ENCODE measurements at regions not wholly inside any gene's neighbourhood (a gene's known extent, or its start where the extent isn't known, plus 50 kb on each side); places are given as distances from the start of the nearest gene placed in this dataset.

DNA sequence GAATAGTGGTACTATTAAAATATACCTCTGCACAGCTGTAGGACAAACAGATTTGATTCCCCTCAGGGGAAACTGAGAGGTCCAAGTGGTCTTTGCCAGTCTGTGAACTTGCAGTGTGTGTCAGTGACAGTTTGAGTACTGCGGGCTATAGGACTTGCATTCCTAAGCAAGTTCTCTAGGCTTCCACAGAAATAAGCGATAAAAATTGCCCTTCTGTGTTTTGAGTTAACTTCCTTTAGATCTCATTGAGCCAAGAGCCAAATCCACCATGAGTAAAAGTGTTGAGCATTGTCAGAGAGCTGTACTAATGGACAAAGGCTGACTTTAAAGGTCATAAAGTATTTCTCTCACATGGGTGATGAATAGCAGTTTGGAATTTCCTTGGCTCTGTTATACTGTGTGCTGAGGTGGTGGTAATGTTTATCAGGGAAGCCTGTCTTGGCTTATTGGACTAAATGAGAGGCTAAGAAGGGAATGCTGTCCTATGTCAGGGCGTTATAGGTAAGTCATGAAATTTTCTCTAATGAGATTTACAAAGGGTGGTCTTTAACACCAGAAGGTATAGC is 122.6 kb upstream of the MAP3K7 start:
- TF ChIP-seq GATA2 (IDR thresholded peaks at IDR 0.05; ENCODE audit: low read depth, low read length) (no peak), GATA3 (IDR thresholded peaks at IDR 0.05; ENCODE audit: low read depth, low read length) (no peak)
